ENCODE measurements at regions not wholly inside any gene's neighbourhood (a gene's known extent, or its start where the extent isn't known, plus 50 kb on each side); places are given as distances from the start of the nearest gene placed in this dataset.

DNA sequence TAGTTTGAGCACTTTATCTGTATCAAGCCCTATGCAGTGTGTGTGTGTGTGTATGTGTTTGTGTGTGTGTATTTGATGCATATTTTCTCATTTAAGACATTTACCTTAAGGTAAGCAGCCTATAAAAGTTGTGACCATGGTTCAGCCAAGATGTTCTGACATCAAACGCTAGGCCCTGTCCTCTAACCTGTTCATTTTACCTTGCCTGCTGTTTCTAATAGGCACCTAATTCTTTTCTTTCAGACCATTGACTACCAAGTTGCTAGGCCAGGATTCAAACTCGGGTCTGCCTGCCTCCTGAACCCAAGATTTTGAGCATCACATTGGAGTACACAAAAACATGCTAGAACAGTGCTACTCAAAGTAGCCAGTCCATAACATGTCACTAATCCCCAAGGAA, 274.5 kb downstream of the PLK2 start:
- TF ChIP-seq, protein P1, sequence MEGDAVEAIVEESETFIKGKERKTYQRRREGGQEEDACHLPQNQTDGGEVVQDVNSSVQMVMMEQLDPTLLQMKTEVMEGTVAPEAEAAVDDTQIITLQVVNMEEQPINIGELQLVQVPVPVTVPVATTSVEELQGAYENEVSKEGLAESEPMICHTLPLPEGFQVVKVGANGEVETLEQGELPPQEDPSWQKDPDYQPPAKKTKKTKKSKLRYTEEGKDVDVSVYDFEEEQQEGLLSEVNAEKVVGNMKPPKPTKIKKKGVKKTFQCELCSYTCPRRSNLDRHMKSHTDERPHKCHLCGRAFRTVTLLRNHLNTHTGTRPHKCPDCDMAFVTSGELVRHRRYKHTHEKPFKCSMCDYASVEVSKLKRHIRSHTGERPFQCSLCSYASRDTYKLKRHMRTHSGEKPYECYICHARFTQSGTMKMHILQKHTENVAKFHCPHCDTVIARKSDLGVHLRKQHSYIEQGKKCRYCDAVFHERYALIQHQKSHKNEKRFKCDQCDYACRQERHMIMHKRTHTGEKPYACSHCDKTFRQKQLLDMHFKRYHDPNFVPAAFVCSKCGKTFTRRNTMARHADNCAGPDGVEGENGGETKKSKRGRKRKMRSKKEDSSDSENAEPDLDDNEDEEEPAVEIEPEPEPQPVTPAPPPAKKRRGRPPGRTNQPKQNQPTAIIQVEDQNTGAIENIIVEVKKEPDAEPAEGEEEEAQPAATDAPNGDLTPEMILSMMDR (IDR thresholded peaks at IDR 0.05) = no peak
- no peak for TF ChIP-seq POLR2A (IDR thresholded peaks at IDR 0.05)
